Endothelial cell of umbilical vein (primary cell): ENCODE measurements at regions not wholly inside any gene's neighbourhood (a gene's known extent, or its start where the extent isn't known, plus 50 kb on each side); places are given as distances from the start of the nearest gene placed in this dataset.

Experiments
- BruUV-seq: library from RNA; stranded (reverse); fragments of 400-500 nt; replicated peaks from 2 replicates; lab custom pipeline; 2021; lab: Mats Ljungman, UMichigan
- CTCF ChIA-PET: fragments of 300-600, 350-600 bp; sonication (Branson Sonifier 250); formaldehyde crosslinking; loops from one replicate; lab custom pipeline; 2021; ENCODE audit warnings: antibody characterized with exemption, inconsistent platforms; lab: Charles Lee
- POLR2A ChIA-PET: fragments of 300-600, 350-600 bp; sonication (Branson Sonifier 250); formaldehyde crosslinking; loops from one replicate; lab custom pipeline; 2021; ENCODE audit warnings: antibody characterized with exemption, inconsistent platforms; lab: Charles Lee
- DNase-seq: peaks from one replicate; pipeline ENCODE4 v3.0.0-alpha.2; 2011; ENCODE audit warnings: low read depth, low spot score
- FAIRE-seq: peaks from 2 replicates; lab custom pipeline; 2011; peaks lifted over from hg19 to GRCh38; lab: Jason Lieb, UNC
- H2AFZ ChIP-seq: 2 replicates; pipeline ENCODE4 v1.6.0; 2012; ENCODE audit warnings: low read depth, low read length, control low read depth, inconsistent platforms
- H3K27ac ChIP-seq: 2 replicates; pipeline ENCODE4 v1.5.1; 2011; ENCODE audit warnings: low read depth, mild to moderate bottlenecking, control low read depth, low read length, moderate library complexity; ENCODE audit not compliant: insufficient read depth
- H3K27me3 ChIP-seq, 2 experiments: 2 replicates each; pipeline versions ENCODE4 v1.6.0 to v1.6.1; 2011; ENCODE audit warnings: low read length in 2 of 2, mixed read lengths in 1 of 2; ENCODE audit not compliant: control insufficient read depth in 2 of 2, insufficient read depth in 2 of 2
- H3K36me3 ChIP-seq, 2 experiments: 2 replicates in 1 of 2; 3 replicates in 1 of 2; pipeline ENCODE4 v1.5.1; 2011; ENCODE audit warnings: low read length in 2 of 2, mild to moderate bottlenecking in 1 of 2, moderate library complexity in 1 of 2; ENCODE audit not compliant: control insufficient read depth in 2 of 2, insufficient read depth in 2 of 2; ENCODE audit errors: extremely low read depth in 1 of 2
- H3K4me1 ChIP-seq: 3 replicates; pipeline ENCODE4 v1.5.1; 2011; ENCODE audit warnings: mild to moderate bottlenecking, low read length; ENCODE audit not compliant: control insufficient read depth, insufficient read depth; ENCODE audit errors: extremely low read depth
- H3K4me2 ChIP-seq: 2 replicates; pipeline ENCODE4 v1.6.1; 2011; ENCODE audit warnings: low read length, control low read depth, mixed read lengths; ENCODE audit not compliant: insufficient read depth
- H3K4me3 ChIP-seq, 3 experiments: fragments of 200-600 bp in 1 of 3; sonication (generic), shearing (Covaris generic) in 1 of 3; replicated peaks in 1 of 3; 2 replicates each; pipeline ENCODE4 v1.5.1; 2011 to 2016; ENCODE audit warnings: control low read depth in 3 of 3, low read length in 3 of 3, mild to moderate bottlenecking in 2 of 3, inconsistent platforms in 1 of 3, low read depth in 1 of 3, moderate library complexity in 1 of 3; ENCODE audit not compliant: insufficient read depth in 1 of 3
- H3K79me2 ChIP-seq: 2 replicates; pipeline ENCODE4 v1.6.0; 2012; ENCODE audit warnings: low read length, inconsistent platforms; ENCODE audit not compliant: control insufficient read depth, insufficient read depth
- H3K9ac ChIP-seq: replicated peaks from 2 replicates; pipeline ENCODE3; 2011; ENCODE audit warnings: low read length, control low read depth; ENCODE audit not compliant: insufficient read depth; ENCODE audit errors: extremely low read depth
- H3K9me1 ChIP-seq: replicated peaks from 3 replicates; pipeline ENCODE4 v1.6.0; 2011; ENCODE audit warnings: mild to moderate bottlenecking, low read length; ENCODE audit not compliant: control insufficient read depth, insufficient read depth; ENCODE audit errors: extremely low read depth
- H3K9me3 ChIP-seq: replicated peaks from 2 replicates; pipeline ENCODE4 v1.5.1; 2012; ENCODE audit warnings: low read length, inconsistent platforms; ENCODE audit not compliant: control insufficient read depth, insufficient read depth
- H4K20me1 ChIP-seq: replicated peaks from 2 replicates; pipeline ENCODE3; 2011; ENCODE audit warnings: mild to moderate bottlenecking, low read length; ENCODE audit not compliant: control insufficient read depth, insufficient read depth; ENCODE audit errors: extremely low read depth
- CTCF ChIP-seq, 2 donors: IDR thresholded peaks; 1 replicate in 1 of 2; 2 replicates in 1 of 2; pipeline ENCODE4 v1.5.1; 2011; ENCODE audit warnings: low read length in 2 of 2, mild to moderate bottlenecking in 2 of 2, moderate library complexity in 2 of 2, control low read depth in 1 of 2, inconsistent platforms in 1 of 2, low read depth in 1 of 2; ENCODE audit not compliant: insufficient read depth in 1 of 2; ENCODE audit errors: extremely low read depth in 1 of 2
- EZH2 ChIP-seq: IDR thresholded peaks from 2 replicates; pipeline ENCODE4 v1.6.1; 2012; ENCODE audit warnings: borderline replicate concordance, low read depth, mild to moderate bottlenecking, moderate library complexity, low read length, inconsistent platforms; ENCODE audit not compliant: severe bottlenecking
- FOS ChIP-seq: IDR thresholded peaks from 2 replicates; pipeline ENCODE4 v1.6.1; 2011; ENCODE audit warnings: mild to moderate bottlenecking, low read length, moderate library complexity, borderline replicate concordance; ENCODE audit not compliant: insufficient read depth
- GATA2 ChIP-seq: IDR thresholded peaks from 2 replicates; pipeline ENCODE4 v1.7.0; 2011; ENCODE audit warnings: low read depth, mild to moderate bottlenecking, moderate library complexity, mixed read lengths, low read length; ENCODE audit not compliant: insufficient read length, insufficient read depth
- JUN ChIP-seq: IDR thresholded peaks from 2 replicates; pipeline ENCODE4 v1.6.1; 2011; ENCODE audit warnings: borderline replicate concordance, low read depth; ENCODE audit not compliant: insufficient read length, insufficient read depth
- MAX ChIP-seq: IDR thresholded peaks from 2 replicates; pipeline ENCODE4 v1.6.1; 2011; ENCODE audit not compliant: insufficient read depth, insufficient read length
- MYC ChIP-seq: IDR thresholded peaks from one replicate; pipeline ENCODE4 v1.6.1; 2011; ENCODE audit warnings: mild to moderate bottlenecking, low read depth, low read length
- POLR2A ChIP-seq: IDR thresholded peaks from 2 replicates; pipeline ENCODE4 v1.6.1; 2012; ENCODE audit warnings: low read depth, mild to moderate bottlenecking, control low read depth, low read length
- POLR2AphosphoS5 ChIP-seq: IDR thresholded peaks from 2 replicates; pipeline ENCODE4 v1.6.1; 2012; ENCODE audit warnings: low read depth, mild to moderate bottlenecking, control low read depth, low read length, moderate library complexity; ENCODE audit not compliant: insufficient read depth
- dilution Hi-C: fragments of 300-500 bp; cut with MboI; formaldehyde crosslinking; loops from one replicate; pipeline ENCODE4 v1.15.0; 2019; ENCODE audit warnings: low sequenced_read_pairs; ENCODE audit not compliant: extremely low pct_ligation_motif_present
- intact Hi-C: fragments of 100-400 bp; cut with micrococcal nuclease; formaldehyde crosslinking; loops from one replicate; pipeline ENCODE4 v1.10.0; 2022

- H3K9ac ChIP-seq, result no peak overlapping the region
- H4K20me1 ChIP-seq, result no peaks in the 10 kb centered on the region
- no peak overlapping the region for H3K4me2 ChIP-seq
- no peak for FAIRE-seq
- no peaks in the 10 kb centered on the region for H3K79me2 ChIP-seq
- dilution Hi-C loops (no loop called here), intact Hi-C loops (no loop called here)
- H3K4me3 ChIP-seq, result no peak overlapping the region
- H3K27ac ChIP-seq, result no peak overlapping the region
- ChIA-PET CTCF (no interaction called here), POLR2A (no interaction called here)
- H3K9me3 ChIP-seq, result peaks cover 2% of the 10 kb centered on the region
- H3K36me3 ChIP-seq, result no peaks in the 10 kb centered on the region
- TF ChIP-seq POLR2AphosphoS5 (no peak), JUN (no peak), MYC (no peak), EZH2 (no peak), FOS (no peak), GATA2 (no peak), MAX (no peak), POLR2A (no peak), CTCF (IDR thresholded peaks at IDR 0.05; ENCODE audit: extremely low read depth in 1 of 2, insufficient read depth in 1 of 2, low read depth in 1 of 2, low read length in 2 of 2) (no peak)
- DNase-seq, result no peak
- no peak overlapping the region for H2AFZ ChIP-seq
- H3K4me1 ChIP-seq, result no peaks in the 10 kb centered on the region
- no peaks in the 10 kb centered on the region for H3K27me3 ChIP-seq
- BruUV-seq, result no TSS peak
- no peaks in the 10 kb centered on the region for H3K9me1 ChIP-seq
These were observed 362.0 kb upstream of the ADARB2 start for GRCh38 chr10:2099321-2099720.
